HEK293T (cell line): ENCODE measurements at regions not wholly inside any gene's neighbourhood (a gene's known extent, or its start where the extent isn't known, plus 50 kb on each side); places are given as distances from the start of the nearest gene placed in this dataset.

Experiments used
- BHLHE40 ChIP-seq: fragments of 450-650 bp; IDR thresholded peaks from 2 replicates; pipeline ENCODE4 v1.6.1; 2016; ENCODE audit warnings: mild to moderate bottlenecking, moderate library complexity, borderline replicate concordance
- ELF4 ChIP-seq: fragments of 450-650 bp; IDR thresholded peaks from 2 replicates; pipeline ENCODE4 v1.6.1; 2017; ENCODE audit warnings: antibody characterized with exemption
- SP1 ChIP-seq: fragments of 450-650 bp; IDR thresholded peaks from 2 replicates; pipeline ENCODE4 v1.6.1; 2017
- TARDBP ChIP-seq: fragments of 450-650 bp; IDR thresholded peaks from 2 replicates; pipeline ENCODE4 v1.6.1; 2016
- ZNF384 ChIP-seq: fragments of 450-650 bp; IDR thresholded peaks from 2 replicates; pipeline ENCODE4 v1.6.1; 2016

GRCh38 chr5:167967494-167968177 lies 323.8 kb upstream of the WWC1 start:
- no peak for TF ChIP-seq BHLHE40
- no peak for TF ChIP-seq SP1
- TF ChIP-seq TARDBP = no peak
- no peak for TF ChIP-seq ZNF384
- no peak for TF ChIP-seq ELF4
